Suppressor macrophage treated with lipopolysaccharide for 1 hour (primary cell): ENCODE measurements at regions not wholly inside any gene's neighbourhood (a gene's known extent, or its start where the extent isn't known, plus 50 kb on each side); places are given as distances from the start of the nearest gene placed in this dataset.

Experiments used
- DNase-seq, 3 donors: peaks; one replicate each; pipeline ENCODE4 v3.0.0-alpha.2; 2020 to 2022

- no peak for DNase-seq
Observed at GRCh38 chr12:113684053-113684907, 212.6 kb upstream of the LHX5 start.

DNA sequence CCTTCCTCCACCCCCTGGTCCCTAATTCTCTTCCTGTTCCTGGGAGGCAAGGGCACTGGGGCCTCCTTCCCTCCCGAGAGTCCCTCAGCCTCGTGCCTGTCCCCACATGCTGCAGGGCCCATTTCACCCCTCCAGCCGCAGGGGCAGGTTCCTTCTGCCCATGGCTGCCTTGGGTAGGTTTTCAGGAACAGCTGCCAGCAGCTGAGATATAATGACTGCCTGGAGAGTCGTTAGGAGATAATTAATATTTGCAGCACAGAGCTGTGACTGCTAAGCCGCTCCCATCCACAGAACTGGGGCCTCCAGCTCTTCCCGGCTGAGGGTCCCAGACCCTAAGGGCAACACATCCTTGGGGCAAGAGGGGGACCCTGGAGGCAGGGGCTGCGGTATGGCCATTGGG, 211.9 kb upstream of the LHX5 start:
- no peak for DNase-seq

DNA sequence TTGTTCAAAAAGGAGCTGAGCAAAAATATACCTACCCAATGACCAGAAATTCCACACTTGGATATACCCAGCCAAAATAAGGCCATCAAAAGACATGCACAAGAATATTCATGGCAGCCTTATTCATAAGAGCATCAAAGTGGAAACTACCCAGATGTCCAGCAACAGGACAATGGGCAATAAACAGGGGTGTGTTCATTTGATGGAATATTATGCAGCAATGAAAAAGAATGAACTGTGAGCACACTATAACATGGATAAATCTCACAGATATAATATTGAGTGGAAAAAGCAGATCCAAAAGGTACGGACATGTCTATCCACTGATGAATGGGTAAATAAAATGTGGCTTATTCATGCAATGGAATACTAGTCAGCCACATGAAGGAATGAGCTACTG, 209.2 kb upstream of the LHX5 start:
- DNase-seq = no peak

- no peak for DNase-seq
Observed at GRCh38 chr12:113678223-113679119, 206.8 kb upstream of the LHX5 start.

GRCh38 chr12:113676547-113676946, 204.9 kb upstream of the LHX5 start:
- no peak for DNase-seq

GRCh38 chr12:113676117-113676516, 204.4 kb upstream of the LHX5 start:
- DNase-seq = no peak

DNA sequence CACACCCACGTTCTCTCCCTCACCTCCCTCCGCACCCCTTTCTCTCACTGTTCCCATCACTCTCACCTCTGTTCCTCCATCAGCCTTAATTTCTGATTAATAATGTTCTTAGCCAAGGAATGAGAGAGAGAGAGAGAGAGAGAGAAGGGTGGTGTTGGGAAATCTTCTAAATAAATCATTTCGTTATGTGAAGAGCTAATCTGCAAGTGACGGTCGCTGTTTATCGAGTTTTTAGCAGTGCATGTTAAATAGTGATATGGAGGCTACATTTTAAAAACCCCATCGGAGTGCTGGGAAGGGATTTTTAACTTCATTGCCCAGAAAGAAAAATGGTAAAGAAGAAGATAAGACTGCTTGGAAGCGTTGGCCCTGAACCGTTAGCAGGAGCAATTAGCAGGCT, 203.3 kb upstream of the LHX5 start:
- DNase-seq = no peak

DNA sequence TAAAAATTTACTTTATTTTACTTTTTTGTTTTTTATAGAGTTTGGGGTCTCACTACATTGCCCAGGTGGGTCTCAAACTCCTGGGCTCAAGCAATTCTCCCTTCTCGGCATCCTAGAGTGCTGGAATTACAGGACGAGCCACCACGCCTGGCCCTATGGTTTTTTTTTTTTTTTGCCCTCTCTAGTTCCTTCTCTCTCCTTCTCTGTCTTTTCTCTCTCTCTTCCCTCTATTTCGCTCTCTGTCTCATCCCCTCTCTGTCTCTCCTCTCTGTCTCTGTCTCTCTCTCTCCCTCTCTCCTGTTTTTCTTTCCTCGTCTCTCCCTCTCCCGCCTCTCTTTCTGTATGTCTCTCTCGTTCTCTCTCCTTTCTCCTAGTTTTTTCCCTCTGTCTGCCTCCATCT, 202.6 kb upstream of the LHX5 start:
- no peak for DNase-seq

- no peak for DNase-seq
Observed at GRCh38 chr12:113673458-113674238, 202.0 kb upstream of the LHX5 start.

- no peak for DNase-seq
Observed at GRCh38 chr12:113670742-113671141, 199.1 kb upstream of the LHX5 start.

- DNase-seq = no peak
Observed at GRCh38 chr12:113667676-113668356, 196.1 kb upstream of the LHX5 start.

DNA sequence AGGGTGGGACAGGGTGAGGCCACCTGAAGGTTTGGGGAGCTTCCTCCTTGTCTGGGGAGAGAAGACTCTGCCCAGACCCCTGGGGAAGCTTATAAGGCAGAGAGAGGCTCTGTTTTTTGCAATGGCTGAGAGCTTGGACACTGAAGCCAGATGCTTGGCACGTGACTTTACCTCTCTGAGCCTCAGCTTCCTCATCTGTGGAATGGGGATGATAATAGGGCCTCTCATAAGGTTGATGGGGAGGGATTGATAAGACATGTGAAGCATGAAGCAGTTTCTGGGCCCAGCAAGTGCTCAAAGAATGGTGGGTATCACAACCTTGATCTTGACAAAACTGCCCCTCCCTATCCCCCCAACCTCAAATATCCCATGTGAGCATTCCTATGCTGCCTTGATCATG, 195.4 kb upstream of the LHX5 start:
- DNase-seq = no peak

DNA sequence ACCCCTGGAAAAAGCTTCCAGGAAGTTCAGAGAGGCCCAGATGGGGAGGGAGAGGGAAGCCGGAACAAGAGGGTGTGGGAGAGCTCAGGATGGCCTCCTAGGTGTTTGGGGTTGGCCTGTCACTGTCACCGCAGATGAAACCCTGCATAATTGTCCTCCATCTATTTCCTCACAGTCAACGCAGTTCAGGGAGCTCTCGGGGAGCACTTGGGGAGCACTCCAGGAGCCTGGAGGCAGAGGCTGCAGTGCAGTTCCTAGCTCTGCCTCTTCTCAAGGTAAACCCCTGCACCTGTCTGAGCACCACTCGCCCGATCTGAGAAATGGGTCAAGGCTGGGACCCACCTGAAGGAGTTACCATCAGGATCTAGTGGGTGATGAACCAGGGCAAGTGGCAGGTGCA, 194.6 kb upstream of the LHX5 start:
- no peak for DNase-seq

- DNase-seq = no peak
Observed at GRCh38 chr12:113665457-113665856, 193.8 kb upstream of the LHX5 start.

DNA sequence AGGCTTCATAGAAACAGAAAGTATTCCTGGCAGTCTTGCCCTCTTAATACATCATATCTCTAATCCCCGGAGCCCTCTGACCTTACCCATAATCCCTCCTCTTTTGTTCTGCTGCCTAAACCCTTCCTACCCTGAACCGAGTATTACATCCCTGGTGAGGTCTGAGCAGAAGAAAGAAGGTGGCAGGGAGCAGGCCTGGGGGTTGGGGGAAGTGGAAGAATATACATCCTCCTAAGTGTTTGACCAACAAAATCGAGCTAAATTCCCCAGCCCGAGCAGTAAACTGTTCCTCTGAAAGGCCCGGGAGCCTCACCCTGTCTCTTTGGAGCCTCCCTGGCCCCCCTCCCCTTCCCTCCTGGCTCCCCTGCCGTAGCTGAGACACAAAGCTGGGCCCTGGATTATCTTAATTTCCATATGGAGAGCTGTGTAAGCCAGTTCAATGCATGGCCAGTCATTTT, 192.6 kb upstream of the LHX5 start:
- no peak for DNase-seq

- no peak for DNase-seq
Observed at GRCh38 chr12:113663396-113663795, 191.7 kb upstream of the LHX5 start.

- DNase-seq = no peak
Observed at GRCh38 chr12:113660936-113661335, 189.3 kb upstream of the LHX5 start.

DNA sequence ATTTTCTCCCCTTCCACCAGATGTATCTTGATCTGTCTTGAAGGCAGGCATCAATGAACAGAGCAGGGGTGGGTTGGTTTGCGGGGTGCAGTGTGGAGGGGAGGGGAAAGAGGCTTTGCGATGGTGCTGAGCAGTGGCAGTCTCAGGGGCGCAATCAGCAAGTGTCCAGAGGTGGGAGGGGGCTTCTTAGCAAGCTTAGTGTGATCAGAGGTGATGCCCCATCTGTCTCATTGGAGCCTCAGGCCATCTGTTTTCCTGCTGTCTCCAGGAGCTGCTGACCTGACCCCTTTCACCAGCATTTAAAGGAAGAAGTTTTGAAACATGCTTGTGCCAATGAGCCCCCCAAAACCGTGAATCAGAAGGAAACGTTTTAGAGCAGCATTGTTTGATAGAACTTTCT, 187.7 kb upstream of the LHX5 start:
- DNase-seq = no peak

DNA sequence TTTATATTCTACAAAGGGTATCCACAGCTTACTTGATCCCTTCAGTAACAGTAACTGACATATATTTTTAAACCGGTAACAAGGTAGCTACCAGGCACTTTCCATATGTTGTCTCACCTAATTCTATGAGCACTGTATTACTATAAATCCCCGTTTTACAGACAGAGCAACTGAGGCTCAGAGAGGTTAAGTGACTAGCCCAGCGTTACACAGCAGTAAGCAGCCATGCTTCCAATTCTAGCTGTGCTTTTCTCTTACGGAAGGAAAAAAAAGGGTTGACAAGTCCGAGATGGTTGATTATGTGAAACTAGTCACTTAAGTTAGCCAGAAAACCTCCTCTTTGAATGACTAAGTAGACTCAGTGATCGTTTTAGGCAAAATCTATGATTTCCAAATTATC, 187.3 kb upstream of the LHX5 start:
- DNase-seq = no peak

- no peak for DNase-seq
Observed at GRCh38 chr12:113658006-113658655, 186.5 kb upstream of the LHX5 start.

DNA sequence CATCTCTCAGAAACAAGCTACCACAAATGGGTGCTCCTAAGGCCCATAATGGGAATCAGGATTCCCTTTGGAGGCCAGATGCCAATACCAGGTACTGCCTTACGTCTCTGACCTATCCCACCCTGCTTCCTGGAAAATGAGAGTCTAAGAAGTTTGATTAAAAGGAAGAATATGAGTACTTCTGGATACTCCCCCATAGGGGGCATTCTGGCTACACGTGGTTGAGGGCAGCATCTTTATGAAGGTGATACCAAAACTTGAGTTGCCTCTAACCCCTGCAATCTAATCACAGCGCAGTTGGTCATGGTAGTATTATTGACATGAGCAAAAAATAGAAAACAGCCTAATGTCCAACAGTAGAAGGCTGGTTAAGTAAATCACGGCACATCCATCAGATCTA, 184.2 kb upstream of the LHX5 start:
- no peak for DNase-seq

DNA sequence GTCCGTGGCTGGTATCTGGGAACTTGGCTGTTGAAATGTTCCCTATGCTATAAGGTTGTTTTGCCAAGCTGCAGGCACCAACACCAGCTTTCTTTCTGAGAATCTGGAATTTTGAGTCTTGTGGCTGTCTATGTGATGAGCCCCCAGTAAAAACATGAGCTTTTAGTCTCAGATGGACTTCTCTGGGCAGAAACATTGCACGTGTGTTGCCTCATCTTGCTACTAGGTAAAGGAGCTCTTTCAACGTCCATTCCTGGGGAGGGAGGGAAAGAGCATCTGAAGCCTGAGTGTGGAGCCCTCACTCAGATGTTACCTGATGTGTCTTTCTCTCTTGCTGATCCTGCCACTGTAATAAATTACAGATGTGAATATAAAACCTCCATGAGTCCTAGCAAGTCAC, 183.8 kb upstream of the LHX5 start:
- no peak for DNase-seq
